Peyer's patch (tissue), 4 donors: ENCODE measurements at regions not wholly inside any gene's neighbourhood (a gene's known extent, or its start where the extent isn't known, plus 50 kb on each side); places are given as distances from the start of the nearest gene placed in this dataset.

ENCODE experiments used
- CTCF ChIP-seq, 6 experiments: fragments of 450-650 bp in 4 of 6; fragments of 200-600 bp in 2 of 6; sonication (generic) in 1 of 6; IDR thresholded peaks; one replicate each; pipeline ENCODE4 v1.5.1; 2017 to 2019; ENCODE audit warnings: antibody characterized with exemption in 6 of 6, mild to moderate bottlenecking in 3 of 6, moderate library complexity in 1 of 6
- POLR2A ChIP-seq, 2 donors: fragments of 450-650 bp; IDR thresholded peaks; one replicate each; pipeline ENCODE4 v1.5.1; 2017; ENCODE audit warnings: antibody characterized with exemption in 2 of 2, mild to moderate bottlenecking in 2 of 2, moderate library complexity in 2 of 2

GRCh38 chr2:217438821-217439220, 564.0 kb downstream of the TNS1 start:
- TF ChIP-seq CTCF (IDR thresholded peaks at IDR 0.05) (no peak), POLR2A (IDR thresholded peaks at IDR 0.05) (no peak)
